T-helper 17 cell (primary cell): ENCODE measurements at regions not wholly inside any gene's neighbourhood (a gene's known extent, or its start where the extent isn't known, plus 50 kb on each side); places are given as distances from the start of the nearest gene placed in this dataset.

Experiments used
- ATAC-seq: fragments of 150-1000 bp; cut with Tn5 transposase; 2 replicates; pipeline ENCODE4 v1.10.0; 2021; ENCODE audit warnings: mild to moderate bottlenecking, moderate library complexity
- DNase-seq, 3 donors: peaks; one replicate each; pipeline versions ENCODE4 v3.0.0 to v3.0.0-alpha.2; 2020 to 2021
- H3K9me3 ChIP-seq: one replicate; pipeline ENCODE4 v1.7.0; 2013; ENCODE audit warnings: low read length, mild to moderate bottlenecking; ENCODE audit not compliant: control insufficient read depth, poor library complexity, severe bottlenecking
- H3K27ac Mint-ChIP-seq: one replicate; pipeline ENCODE4 v1.8.0; 2022; ENCODE audit warnings: mild to moderate bottlenecking, moderate library complexity, mixed read lengths
- H3K27me3 Mint-ChIP-seq: one replicate; pipeline ENCODE4 v1.8.0; 2022; ENCODE audit warnings: mixed read lengths
- H3K36me3 Mint-ChIP-seq: one replicate; pipeline ENCODE4 v1.8.0; 2022; ENCODE audit warnings: low read depth, mixed read lengths
- H3K4me1 Mint-ChIP-seq: one replicate; pipeline ENCODE4 v1.8.0; 2022; ENCODE audit warnings: mild to moderate bottlenecking, mixed read lengths
- H3K4me3 Mint-ChIP-seq: one replicate; pipeline ENCODE4 v1.8.0; 2022; ENCODE audit warnings: mild to moderate bottlenecking, moderate library complexity, mixed read lengths

DNA sequence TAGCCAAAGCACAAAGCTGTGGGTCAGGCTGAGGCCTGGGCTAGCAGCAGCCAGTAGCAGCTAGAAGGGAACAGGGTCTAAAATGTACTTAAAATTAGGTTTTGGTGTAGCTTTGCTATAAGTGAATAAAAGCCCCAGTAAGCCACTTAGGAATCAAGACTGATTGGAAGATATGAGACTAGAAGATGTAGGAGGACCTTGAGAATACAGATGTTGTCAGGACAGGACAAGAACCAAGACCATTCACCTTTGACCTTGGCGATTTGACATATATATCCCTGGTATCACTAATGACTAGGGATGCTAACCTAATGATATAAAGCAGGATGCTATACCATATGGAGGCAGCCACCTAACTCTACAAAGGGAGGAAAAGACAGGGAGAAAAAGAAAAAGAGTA is 238.1 kb downstream of the FBXO8 start:
- no peak for ATAC-seq
- no peaks in the 10 kb centered on the region for H3K4me1 Mint-ChIP-seq
- H3K27ac Mint-ChIP-seq, result no peak overlapping the region

DNA sequence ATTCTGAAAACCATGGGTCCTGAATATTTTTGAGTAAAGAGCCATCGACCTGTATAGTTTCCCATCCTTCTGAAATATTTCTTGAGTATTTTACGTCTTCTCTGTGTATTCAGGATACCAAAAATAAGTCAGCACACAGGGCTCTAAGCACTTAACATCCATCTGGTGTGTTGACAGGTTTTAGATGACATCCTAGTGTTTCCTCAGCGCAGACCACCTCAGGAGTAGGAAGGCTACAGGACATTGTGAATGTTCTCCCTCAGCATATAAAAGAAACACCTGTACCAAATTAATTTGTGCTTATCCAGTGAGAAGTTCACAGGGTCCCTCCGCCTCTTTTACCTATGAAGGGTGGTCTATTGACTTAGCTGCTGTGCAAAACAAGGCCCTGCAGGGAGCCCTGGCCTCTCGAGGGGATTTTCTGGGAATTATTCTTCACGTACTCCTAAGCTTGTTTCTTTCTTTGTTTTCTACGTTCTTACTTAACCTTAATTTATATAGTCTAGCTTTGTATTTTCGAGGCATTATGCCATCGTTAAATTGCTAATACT is 241.8 kb downstream of the FBXO8 start:
- Mint-ChIP-seq H3K4me3 (no peak overlapping the region), H3K27me3 (peaks cover 8% of the 10 kb centered on the region), H3K36me3 (no peaks in the 10 kb centered on the region), H3K27ac (no peak overlapping the region), H3K4me1 (no peaks in the 10 kb centered on the region)
- DNase-seq, result no peak
- no peaks in the 10 kb centered on the region for H3K9me3 ChIP-seq
- no peak for ATAC-seq

More for the DNA sequence above, 238.1 kb downstream of the FBXO8 start:
- no peaks in the 10 kb centered on the region for H3K9me3 ChIP-seq
- Mint-ChIP-seq H3K36me3 (no peaks in the 10 kb centered on the region), H3K4me3 (no peak overlapping the region), H3K27me3 (peaks cover 8% of the 10 kb centered on the region)
- DNase-seq, result no peak

DNA sequence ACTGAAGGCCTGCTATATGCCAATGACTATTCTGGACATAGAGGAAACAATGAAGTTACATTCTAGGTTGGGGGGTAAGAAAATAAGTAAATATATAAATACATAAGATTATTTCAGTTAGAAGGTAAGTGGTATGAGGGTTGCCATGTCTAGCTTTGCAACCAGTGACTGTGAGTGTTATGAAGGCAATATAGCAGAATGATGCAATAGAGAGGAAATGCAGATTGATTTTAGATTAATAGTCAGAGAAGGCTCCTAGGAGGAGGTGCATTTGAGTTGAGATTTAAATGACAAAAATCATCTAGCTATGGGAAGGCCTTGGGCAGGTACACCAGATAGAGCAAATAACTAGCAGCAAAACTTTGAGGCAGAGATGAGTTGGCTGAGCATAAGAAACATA is 243.2 kb downstream of the FBXO8 start:
- no peaks in the 10 kb centered on the region for H3K9me3 ChIP-seq
- DNase-seq, result no peak
- no peaks in the 10 kb centered on the region for H3K36me3 Mint-ChIP-seq
- peaks cover 9% of the 10 kb centered on the region for H3K27me3 Mint-ChIP-seq
- no peaks in the 10 kb centered on the region for H3K4me1 Mint-ChIP-seq
- no peak overlapping the region for H3K27ac Mint-ChIP-seq
- H3K4me3 Mint-ChIP-seq, result no peak overlapping the region
- no peak for ATAC-seq

GRCh38 chr4:174038481-174038880 is 245.0 kb downstream of the FBXO8 start:
- Mint-ChIP-seq H3K4me3 (no peak overlapping the region), H3K27me3 (peaks cover 12% of the 10 kb centered on the region), H3K4me1 (no peaks in the 10 kb centered on the region), H3K36me3 (no peaks in the 10 kb centered on the region), H3K27ac (no peak overlapping the region)
- H3K9me3 ChIP-seq, result no peaks in the 10 kb centered on the region
- DNase-seq (no peak), ATAC-seq (no peak)

GRCh38 chr4:174037631-174038030 is 245.8 kb downstream of the FBXO8 start:
- H3K27ac Mint-ChIP-seq, result no peak overlapping the region
- H3K27me3 Mint-ChIP-seq, result peaks cover 12% of the 10 kb centered on the region
- no peaks in the 10 kb centered on the region for H3K9me3 ChIP-seq
- DNase-seq, result no peak
- no peaks in the 10 kb centered on the region for H3K36me3 Mint-ChIP-seq
- ATAC-seq, result no peak
- no peaks in the 10 kb centered on the region for H3K4me1 Mint-ChIP-seq
- H3K4me3 Mint-ChIP-seq, result no peak overlapping the region

DNA sequence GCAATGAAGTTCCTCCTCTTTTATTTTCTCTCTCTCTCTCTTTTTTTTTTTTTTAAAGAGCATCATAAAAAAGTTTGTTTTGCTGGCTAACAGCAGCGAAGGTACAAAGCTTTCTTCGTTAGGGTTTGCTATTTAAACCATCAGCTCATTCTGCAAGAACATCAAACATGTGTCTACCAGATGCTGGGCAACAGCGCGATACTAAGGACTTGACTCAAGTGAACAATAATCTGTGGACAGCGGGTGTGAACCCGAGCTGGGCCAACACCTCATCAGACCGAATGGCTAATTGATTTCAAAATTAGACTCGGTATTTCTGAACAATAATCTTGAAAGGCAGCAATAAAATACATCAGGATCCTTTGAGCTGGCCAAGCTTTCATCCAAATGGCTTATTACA is 246.4 kb downstream of the FBXO8 start:
- ATAC-seq (no peak), DNase-seq (no peak)
- H3K4me1 Mint-ChIP-seq, result no peaks in the 10 kb centered on the region
- H3K9me3 ChIP-seq, result no peaks in the 10 kb centered on the region
- H3K27ac Mint-ChIP-seq, result no peak overlapping the region
- H3K36me3 Mint-ChIP-seq, result no peaks in the 10 kb centered on the region
- H3K27me3 Mint-ChIP-seq, result peaks cover 11% of the 10 kb centered on the region
- H3K4me3 Mint-ChIP-seq, result no peak overlapping the region

- no peaks in the 10 kb centered on the region for H3K4me1 Mint-ChIP-seq
- H3K4me3 Mint-ChIP-seq, result no peak overlapping the region
- H3K27me3 Mint-ChIP-seq, result peaks cover 6% of the 10 kb centered on the region
- H3K27ac Mint-ChIP-seq, result no peak overlapping the region
- H3K36me3 Mint-ChIP-seq, result no peaks in the 10 kb centered on the region
- ATAC-seq (no peak), DNase-seq (no peak)
- no peaks in the 10 kb centered on the region for H3K9me3 ChIP-seq
These were observed 246.9 kb downstream of the FBXO8 start for GRCh38 chr4:174036576-174036975.

DNA sequence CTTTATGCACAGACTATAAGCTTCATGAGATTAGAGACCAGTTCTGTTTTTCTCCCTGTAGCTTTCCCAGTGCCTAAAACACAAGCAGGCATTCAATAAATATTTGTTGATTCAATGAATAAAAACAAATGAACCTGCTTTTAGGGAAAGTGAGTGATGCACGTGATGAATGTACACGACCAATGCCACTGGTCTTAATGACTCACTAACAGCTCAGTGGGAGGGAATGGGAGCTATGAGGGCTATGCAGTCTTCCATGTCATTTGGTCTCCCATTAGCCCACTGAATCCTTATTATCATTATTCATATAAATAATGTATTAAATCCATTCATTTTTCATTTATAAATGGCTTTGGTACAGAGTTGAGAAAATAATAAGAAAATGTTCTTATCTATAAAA is 247.4 kb downstream of the FBXO8 start:
- H3K9me3 ChIP-seq, result no peaks in the 10 kb centered on the region
- DNase-seq (no peak), ATAC-seq (no peak)
- Mint-ChIP-seq H3K4me3 (no peak overlapping the region), H3K27ac (no peak overlapping the region), H3K27me3 (peaks cover 5% of the 10 kb centered on the region), H3K36me3 (no peaks in the 10 kb centered on the region), H3K4me1 (no peaks in the 10 kb centered on the region)

DNA sequence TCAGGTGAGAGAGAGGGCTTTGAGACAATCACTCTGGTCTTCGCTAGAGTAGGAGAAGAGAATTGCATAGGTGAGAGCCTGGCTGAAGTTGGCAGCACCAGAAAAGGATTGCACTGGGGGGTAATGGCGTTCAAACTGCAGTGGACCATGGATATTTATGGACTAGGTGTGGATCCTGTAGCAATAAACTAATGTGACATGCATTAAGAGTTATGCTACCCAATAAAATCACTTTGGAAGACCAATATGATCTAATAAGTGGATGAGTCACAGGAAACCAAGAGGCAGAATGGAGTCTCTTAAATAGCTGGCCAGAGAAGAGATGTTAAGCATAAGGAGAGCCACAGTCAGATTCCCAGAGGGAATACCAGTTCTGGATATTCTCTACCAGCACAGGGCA is 259.8 kb downstream of the FBXO8 start:
- H3K27me3 Mint-ChIP-seq, result peaks cover 12% of the 10 kb centered on the region
- ATAC-seq (no peak), DNase-seq (no peak)
- H3K4me3 Mint-ChIP-seq, result no peak overlapping the region
- H3K27ac Mint-ChIP-seq, result no peak overlapping the region
- no peaks in the 10 kb centered on the region for H3K36me3 Mint-ChIP-seq
- H3K9me3 ChIP-seq, result no peaks in the 10 kb centered on the region
- no peaks in the 10 kb centered on the region for H3K4me1 Mint-ChIP-seq

DNA sequence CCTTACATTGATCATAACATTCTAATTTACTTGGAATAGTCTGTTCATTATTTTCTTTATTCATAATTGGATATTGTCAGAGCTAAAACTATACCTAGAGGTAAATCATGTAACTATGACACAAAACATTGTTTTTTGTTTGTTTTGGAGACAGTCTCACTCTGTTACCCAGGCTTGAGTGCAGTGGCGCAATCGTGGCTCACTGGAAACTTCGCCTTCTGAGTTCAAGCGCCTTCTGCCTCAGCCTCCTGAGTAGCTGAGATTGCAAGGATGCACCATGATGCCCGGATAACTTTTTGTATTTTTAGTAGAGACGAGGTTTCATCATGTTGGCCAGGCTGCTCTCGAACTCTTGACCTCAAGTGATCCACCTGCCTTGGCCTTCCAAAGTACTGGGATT is 265.2 kb downstream of the FBXO8 start:
- no peak overlapping the region for H3K4me3 Mint-ChIP-seq
- DNase-seq, result no peak
- H3K27ac Mint-ChIP-seq, result no peak overlapping the region
- no peaks in the 10 kb centered on the region for H3K36me3 Mint-ChIP-seq
- H3K9me3 ChIP-seq, result no peaks in the 10 kb centered on the region
- peaks cover 8% of the 10 kb centered on the region for H3K27me3 Mint-ChIP-seq
- no peaks in the 10 kb centered on the region for H3K4me1 Mint-ChIP-seq
- ATAC-seq, result no peak

GRCh38 chr4:174016251-174016650 is 267.2 kb downstream of the FBXO8 start:
- no peaks in the 10 kb centered on the region for H3K4me1 Mint-ChIP-seq
- ATAC-seq, result no peak
- H3K4me3 Mint-ChIP-seq, result no peak overlapping the region

GRCh38 chr4:174012886-174013259 is 270.6 kb downstream of the FBXO8 start:
- DNase-seq, result no peak
- no peak overlapping the region for H3K4me3 Mint-ChIP-seq
- H3K4me1 Mint-ChIP-seq, result no peaks in the 10 kb centered on the region
- no peak for ATAC-seq
- H3K9me3 ChIP-seq, result no peaks in the 10 kb centered on the region
- H3K36me3 Mint-ChIP-seq, result no peaks in the 10 kb centered on the region
- H3K27ac Mint-ChIP-seq, result no peak overlapping the region
- H3K27me3 Mint-ChIP-seq, result peaks cover 5% of the 10 kb centered on the region

More at GRCh38 chr4:174016251-174016650, 267.2 kb downstream of the FBXO8 start:
- no peaks in the 10 kb centered on the region for H3K9me3 ChIP-seq
- Mint-ChIP-seq H3K36me3 (no peaks in the 10 kb centered on the region), H3K27me3 (peaks cover 9% of the 10 kb centered on the region), H3K27ac (no peak overlapping the region)
- DNase-seq, result no peak

GRCh38 chr4:174012135-174012885 is 271.2 kb downstream of the FBXO8 start:
- DNase-seq, result no peak
- ATAC-seq, result no peak
- H3K9me3 ChIP-seq, result no peaks in the 10 kb centered on the region
- Mint-ChIP-seq H3K27ac (no peak overlapping the region), H3K4me1 (no peaks in the 10 kb centered on the region), H3K4me3 (no peak overlapping the region), H3K27me3 (peaks cover 5% of the 10 kb centered on the region), H3K36me3 (no peaks in the 10 kb centered on the region)

DNA sequence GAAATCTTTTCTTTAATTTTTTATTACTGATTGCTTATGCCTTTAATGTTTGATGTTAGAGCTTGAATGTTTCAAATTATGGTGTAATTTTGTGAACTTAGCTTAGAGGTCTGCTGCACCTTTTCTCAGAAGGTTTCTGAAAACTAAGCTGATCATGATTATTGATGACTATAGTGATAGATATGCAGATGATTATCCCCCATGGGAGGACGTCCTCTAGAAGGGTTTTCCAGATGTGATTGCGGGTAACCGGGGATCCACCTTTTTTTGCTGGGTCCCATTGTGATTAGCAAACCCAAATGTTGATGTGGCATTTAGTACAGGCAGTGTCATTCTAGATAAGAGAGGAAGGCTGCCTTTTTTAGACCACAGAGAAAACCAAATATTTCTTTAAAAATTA is 272.9 kb downstream of the FBXO8 start:
- no peak overlapping the region for H3K27ac Mint-ChIP-seq
- ATAC-seq (no peak), DNase-seq (no peak)
- peaks cover 7% of the 10 kb centered on the region for H3K27me3 Mint-ChIP-seq
- no peaks in the 10 kb centered on the region for H3K9me3 ChIP-seq
- H3K4me1 Mint-ChIP-seq, result no peaks in the 10 kb centered on the region
- no peak overlapping the region for H3K4me3 Mint-ChIP-seq
- no peaks in the 10 kb centered on the region for H3K36me3 Mint-ChIP-seq
